Daoy (cell line): ENCODE measurements at regions not wholly inside any gene's neighbourhood (a gene's known extent, or its start where the extent isn't known, plus 50 kb on each side); places are given as distances from the start of the nearest gene placed in this dataset.
A peak's percentile ranks its signal among the peaks of the same experiment; 100 is the strongest.

Experiments used
- DNase-seq: peaks from one replicate; pipeline ENCODE4 v3.0.0-alpha.2; 2015; ENCODE audit warnings: low read depth

DNA sequence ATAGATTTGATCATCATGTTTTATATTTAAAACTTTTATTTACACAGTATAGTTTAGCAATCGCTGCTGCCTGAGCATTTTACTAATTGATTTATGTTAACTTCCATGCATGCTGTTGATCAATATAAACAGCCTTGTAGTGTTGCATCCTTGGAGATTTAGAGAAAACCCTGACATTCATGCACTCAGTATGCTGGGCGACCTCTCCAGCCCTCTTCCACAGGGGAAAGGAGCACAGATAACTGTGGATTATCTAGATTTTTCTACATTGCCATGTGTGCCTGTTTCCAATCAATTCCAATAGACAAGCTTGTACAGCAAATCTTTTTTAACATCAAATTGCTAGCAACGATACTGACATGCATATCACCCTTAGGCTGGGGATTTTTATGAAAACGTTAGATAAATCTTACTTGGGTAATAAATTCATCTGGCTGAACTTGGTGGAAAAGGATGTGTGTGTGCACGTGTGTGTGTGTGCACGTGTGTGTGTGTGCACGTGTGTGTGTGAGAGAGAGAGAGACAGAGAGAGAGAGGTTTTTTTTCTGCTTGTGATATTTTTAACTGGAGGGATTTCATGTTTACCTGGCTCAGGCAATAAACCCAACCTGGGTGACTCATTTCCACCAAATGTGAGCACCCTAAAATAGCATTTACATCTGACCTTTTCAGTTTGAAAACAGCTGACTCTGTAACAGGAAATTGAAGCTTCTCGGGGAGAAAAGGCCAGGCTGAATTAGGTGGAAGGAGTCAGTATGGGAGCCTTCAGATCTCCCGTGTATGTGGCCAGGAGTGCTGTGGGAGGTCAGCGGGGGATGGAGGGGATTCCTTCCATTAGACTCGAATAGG, 339.8 kb downstream of the PRDM2 start:
- DNase-seq: no peak

DNA sequence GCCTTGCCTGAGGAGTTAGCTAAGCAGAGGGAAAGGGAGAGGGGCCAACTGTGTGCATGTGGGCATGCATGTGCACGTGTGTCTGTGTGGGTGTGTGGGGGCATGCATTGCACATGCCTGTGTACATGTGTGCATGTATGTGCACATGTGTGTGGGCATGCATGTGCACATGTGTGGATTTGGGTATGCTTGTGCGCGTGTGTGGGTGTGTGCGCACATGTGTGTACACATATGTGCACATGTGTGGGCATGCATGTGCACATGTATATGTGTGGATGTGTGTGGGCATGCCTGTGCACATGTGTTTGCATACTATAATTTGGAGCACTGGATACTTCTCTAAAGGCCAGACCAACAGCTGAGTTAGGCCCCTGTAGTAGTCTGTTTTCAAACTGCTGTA, 350.0 kb downstream of the PRDM2 start:
- no peak for DNase-seq

DNA sequence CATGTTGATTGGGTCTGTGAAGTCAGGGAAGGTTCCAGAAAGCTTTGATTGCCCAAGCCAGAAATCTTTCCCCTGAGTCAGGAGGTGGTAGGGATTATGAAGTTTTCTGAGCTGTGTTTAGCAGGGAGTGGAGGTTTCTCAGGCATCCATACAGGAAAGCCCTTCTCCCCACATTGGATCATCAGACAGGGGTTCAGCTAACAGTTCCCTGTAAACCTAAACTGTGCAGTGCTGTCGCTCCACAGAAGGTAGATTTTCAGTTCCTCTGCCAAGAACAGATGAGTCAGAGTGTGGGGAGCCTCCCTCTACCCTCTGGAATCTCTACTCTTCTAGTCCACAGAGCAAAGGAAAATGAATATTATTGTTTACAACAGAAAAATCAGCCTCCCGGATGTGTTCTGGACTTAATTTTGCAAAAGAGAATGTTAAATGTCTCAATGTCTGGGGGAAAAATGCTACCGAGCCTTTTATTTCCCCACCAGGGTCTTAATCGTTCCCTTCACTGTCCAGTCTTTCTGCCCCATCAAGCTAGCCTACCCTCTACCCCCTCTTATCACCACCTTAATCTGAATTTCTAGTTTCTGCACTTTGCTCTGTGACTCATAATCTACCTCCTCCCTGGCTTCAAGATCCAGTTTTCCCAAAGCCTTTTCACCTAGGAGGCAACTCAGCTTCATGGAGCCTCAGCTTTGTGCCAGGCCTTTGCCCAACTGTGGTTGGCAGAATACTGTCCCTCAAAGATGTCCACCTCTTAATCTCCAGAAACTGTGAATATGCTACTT, 355.6 kb downstream of the PRDM2 start:
- DNase-seq: peak; percentile 76

DNA sequence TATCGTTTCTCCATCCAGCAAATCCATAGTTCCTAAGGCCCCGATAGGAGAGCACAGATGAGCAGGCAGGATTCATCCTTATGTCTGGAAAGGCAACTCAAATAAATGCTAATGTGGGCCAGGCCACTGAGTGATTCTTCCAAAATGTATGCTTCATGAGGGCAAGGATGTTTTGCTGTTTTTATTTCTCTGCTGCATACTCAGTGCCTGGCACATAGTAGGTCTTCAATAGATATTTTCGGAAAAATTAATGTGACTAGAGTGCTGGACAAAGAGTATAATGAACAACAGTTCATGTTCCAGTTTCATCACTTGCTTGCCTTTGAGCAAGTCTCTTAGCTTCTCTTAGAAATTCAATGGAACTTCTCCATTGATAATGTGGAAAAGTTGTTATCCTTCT, 357.7 kb downstream of the PRDM2 start:
- DNase-seq: no peak

- no peak for DNase-seq
Measured at GRCh38 chr1:14061204-14061603, 361.2 kb downstream of the PRDM2 start.

DNA sequence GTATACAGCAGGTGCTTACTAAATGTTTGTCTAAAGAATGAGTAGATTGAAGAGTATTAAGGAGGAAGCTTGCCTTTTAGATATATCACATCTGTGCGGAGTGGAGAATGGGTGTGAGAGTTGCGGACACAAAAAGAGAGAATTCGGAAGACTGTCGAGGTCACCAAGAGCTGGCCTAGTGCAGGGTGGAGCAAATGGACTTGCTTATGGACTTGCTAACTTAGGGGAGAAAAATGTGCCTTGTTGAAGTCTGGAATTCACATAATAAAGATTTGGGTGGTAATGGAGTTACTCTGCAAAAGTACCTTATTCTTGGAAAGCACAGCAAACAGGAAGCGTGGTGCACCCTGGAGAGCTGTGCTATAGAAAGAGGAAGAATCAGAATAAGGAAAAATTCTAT, 361.7 kb downstream of the PRDM2 start:
- no peak for DNase-seq

GRCh38 chr1:14062669-14063068, 362.7 kb downstream of the PRDM2 start:
- no peak for DNase-seq

GRCh38 chr1:14064649-14065442, 364.9 kb downstream of the PRDM2 start:
- no peak for DNase-seq

DNA sequence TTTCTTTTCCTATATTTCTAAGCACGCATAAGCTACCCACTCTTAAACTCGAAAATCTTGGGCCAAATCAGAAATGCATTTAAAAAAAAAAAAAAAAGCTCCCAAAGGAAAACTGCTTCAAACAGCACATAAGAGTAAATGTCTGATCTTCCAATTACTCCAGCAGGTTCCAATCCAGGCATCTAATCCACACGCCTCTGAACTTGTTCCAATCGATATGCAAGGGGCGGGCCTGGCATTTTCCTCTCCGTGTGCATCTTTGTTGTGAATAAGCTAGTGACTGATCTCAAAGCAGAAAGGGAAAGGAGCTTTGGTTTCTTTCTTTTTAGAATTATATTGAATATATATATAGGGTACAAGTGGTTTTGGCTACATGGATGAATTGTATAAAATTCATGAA, 365.5 kb downstream of the PRDM2 start:
- no peak for DNase-seq

- no peak for DNase-seq
Measured at GRCh38 chr1:14067036-14067435, 367.0 kb downstream of the PRDM2 start.

DNA sequence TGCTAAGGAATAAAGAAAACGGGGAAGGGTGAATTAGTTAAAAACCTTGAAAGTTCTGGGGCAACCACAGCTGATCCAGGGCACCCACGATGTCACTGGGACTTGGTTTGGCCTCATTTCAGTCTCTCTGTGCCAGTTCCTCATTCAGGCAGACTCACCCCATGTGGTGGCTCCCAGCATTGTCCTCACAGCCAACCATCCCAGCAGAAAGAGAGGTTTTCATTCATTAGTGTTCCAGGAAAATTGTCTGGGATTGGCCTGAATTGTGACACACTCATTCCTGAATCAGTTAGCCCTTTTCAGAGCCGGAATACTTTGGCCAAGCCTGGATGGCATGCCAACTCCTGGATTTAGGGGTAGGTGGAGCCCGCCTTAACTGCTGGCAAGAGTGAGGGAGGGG, 367.7 kb downstream of the PRDM2 start:
- DNase-seq: no peak

GRCh38 chr1:14071581-14071980, 371.6 kb downstream of the PRDM2 start:
- peak; percentile 60 for DNase-seq

- DNase-seq: no peak
Measured at GRCh38 chr1:14080653-14081052, 380.7 kb downstream of the PRDM2 start.

DNA sequence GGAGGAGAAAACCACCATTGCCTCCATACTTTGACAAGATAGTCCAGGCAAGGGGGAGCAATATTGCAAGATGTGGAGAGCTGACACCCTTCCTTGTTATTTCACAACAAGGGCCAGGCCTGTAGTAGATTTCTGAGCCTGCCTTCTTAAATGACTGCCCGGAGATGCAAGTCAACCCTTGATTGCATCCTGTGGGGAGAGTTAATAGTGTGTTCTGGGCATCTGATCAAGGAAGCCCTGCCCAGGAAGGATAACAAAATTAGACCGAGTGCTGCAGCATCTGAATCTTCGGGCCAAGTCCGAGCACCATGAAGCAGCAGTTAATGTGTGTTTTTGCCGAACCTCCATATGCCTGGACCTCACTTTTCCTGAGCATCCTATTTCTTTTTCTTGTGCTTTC, 382.3 kb downstream of the PRDM2 start:
- no peak for DNase-seq

DNA sequence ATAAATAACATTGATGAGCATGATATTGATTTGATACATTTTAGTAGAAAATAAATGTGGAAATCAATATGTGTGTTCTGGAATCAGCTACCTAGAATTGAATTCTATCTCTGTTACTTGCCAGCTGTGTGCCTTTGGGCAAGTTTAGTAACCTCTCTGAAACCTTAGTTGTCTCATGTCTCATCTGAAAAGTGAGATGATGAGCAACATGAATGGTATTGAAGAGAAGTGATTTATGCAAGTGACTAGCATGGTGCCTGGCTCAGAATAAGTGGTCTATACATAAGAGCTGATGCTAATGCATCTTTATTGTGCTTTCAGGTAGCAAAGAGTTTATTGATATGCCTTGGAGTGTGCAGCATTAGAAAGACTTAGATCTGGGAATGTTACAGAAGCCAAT, 383.3 kb downstream of the PRDM2 start:
- no peak for DNase-seq

GRCh38 chr1:14083706-14084105, 383.7 kb downstream of the PRDM2 start:
- DNase-seq: no peak

GRCh38 chr1:14090062-14090461, 390.1 kb downstream of the PRDM2 start:
- no peak for DNase-seq

DNA sequence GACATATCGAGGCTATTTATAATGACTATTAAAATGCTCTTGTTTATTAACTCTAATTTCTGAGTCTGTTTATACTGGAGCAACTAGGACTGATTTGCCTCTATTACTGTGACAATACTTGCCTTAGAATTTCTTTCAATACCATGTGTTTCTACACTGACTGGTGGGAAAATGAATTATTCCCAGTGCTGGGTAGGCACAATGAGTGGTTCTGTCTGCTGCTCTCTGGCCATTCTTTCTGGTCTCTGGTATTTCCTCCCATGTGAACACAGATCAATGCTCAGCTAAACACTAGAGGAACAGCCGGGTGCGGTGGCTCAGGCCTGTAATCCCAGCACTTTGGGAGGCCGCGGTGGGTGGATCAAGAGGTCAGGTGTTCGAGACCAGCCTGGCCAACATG, 390.5 kb downstream of the PRDM2 start:
- no peak for DNase-seq

DNA sequence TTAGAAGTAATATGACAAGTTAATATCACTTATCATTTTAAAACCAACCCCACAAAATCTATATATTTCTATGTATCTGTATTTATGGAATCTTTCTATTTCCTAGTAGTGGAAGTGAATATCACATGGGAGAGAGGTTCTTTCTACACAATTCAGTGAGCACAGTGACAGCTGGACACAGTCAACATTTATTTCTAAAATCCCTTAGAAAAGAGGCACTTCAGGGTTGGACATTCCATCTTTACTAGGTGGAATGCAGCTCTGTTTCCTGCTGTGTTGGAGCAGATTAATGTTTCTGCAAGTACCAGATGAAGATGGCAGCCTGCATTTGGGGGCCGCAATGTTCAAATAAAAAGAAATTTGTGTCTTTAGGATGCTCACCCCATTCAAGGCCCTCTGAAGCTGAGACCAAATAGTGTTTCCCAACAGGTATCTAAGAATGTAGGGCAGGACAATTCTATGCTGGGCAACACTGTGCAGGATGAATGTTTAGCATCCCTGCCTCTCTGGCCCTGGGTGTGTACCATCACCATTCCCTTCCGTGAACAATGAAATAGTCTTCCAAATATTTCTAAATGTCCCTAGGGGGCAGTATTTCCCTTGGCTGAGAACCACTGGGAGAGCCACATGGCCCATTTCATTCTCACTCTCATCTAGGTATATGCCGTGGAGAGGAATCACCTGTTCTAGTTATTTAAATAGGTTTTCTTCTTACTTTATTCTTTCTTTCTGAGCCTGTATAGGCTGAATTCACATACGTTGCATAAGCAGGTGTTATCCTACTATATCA, 394.8 kb downstream of the PRDM2 start:
- peak; percentile 23 for DNase-seq

DNA sequence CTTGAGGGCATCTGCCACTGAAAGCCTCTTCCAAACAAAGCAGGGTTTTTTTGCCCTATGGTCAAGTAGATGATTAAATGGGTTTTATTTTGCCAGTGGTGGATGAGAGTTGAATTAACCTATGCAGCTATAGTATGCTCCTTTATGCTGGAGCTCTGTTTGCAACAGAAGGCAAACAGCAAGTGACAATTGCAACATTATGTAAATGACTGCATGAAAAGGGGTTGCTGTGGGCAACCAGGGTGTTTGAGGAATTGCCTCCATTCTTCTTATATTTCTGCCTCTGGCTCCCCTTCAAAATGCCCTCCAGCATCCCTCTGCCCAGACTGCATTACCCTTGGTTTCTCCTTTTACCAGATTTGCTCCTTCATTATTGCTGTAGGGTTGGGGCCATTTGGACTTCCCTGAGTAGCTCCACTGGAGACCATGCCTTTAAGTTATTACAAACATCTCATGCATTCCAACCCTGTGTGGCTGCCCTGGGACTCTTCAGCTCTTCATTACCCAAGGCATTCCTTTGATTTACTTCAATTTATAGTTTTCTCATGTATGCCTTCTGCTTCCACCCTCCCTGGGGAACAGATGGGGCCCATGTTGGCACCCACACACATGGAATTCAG, 398.4 kb downstream of the PRDM2 start:
- DNase-seq: no peak

DNA sequence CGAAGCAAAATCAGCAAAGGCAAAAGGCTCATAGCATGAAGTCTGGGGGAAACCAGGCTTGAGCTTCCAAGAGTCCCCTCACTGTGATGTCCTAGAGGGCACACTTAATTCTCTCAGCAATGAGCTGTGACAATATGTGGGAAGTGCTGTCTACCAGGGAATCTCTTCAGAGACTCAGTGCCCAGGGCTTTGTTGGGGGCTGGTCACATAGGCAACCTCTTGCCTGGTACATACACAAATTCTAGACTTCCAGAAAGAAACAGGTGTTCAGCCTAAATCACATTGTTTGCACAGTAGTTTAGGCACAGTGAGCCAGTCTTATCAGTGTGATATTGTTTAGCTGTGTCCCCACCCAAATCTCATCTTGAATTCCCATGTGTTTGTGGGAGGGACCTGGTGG, 400.5 kb downstream of the PRDM2 start:
- DNase-seq: no peak
